ENCODE measurements at regions not wholly inside any gene's neighbourhood (a gene's known extent, or its start where the extent isn't known, plus 50 kb on each side); places are given as distances from the start of the nearest gene placed in this dataset.
A peak's percentile ranks its signal among the peaks of the same experiment; 100 is the strongest.

DNA sequence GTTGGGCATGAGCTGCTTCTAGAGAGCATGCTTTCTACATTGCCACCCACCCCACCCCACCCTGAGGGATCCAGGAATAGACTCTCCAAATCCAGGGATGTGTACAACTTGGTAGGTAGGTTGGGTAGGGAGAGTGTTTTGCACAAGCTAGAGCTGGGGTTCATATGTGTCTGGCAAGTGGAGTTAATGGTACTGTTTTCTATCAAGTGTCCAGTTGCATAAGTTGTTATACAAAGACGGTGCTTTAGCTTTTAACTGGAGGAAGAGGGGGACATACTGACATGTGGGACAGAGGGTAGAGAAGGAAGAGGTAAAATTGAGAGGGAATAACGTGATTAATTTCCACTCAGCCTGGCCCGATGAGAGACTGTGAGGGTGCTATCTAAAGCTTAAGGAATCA lies 51.0 kb upstream of the TNC start:
- no peak for DNase-seq (ENCODE audit: low spot score)

DNA sequence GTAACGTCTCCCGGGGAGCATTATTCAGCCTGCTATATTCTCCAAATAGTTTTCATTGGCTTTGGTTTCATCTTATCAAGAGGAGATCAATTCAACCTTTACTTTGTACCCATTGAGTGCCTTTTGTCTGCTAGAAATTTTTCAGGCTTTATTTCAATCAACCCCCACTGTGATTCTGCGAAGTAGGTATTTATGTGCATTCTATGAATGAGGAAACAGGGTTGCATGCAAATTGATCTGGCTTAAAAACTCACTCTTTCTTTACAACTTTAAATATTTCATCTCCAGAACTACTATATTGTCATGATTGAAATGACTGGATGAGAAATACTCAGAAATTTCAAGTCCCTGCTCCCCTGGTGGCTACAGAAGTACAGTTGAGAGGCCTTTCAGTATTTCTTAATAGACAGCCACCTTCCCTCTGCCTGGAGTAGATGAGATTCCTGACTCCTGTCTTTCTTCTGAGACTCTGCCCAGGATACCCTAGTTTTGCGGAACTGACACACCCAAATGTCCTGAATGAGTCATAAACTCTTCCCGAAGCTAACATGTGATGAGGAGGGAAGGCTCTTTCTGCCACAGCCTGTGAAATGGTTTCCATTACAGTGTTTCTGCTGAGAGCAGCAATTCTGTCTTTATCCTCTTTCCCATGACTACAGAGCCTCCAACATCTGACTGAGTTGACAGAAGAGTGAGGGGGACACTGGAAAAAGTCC lies 52.6 kb upstream of the TNC start:
- DNase-seq (ENCODE audit: low spot score) = no peak

DNA sequence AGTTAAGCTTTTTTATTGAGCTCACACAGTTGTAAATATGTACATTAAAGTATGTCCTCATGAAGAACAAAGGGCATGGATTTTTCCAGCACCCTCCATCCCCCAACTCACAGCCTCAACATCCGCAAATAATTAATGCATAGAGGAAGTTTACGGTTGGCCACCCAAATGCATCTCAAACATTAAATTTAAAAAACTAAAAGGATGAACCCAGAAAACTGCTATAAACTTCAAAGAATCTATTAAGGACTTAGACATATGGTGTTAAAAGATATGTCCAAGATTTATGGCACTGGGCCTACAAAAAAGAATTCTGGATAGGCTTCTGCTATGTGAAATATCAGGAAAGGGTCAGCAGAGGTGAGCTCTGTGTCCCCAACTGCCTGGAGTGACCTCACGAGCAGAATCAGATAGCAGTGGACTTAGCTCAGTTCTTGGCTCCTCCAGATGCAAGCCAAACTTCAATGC lies 54.0 kb upstream of the TNC start:
- DNase-seq (ENCODE audit: low spot score) = no peak

DNA sequence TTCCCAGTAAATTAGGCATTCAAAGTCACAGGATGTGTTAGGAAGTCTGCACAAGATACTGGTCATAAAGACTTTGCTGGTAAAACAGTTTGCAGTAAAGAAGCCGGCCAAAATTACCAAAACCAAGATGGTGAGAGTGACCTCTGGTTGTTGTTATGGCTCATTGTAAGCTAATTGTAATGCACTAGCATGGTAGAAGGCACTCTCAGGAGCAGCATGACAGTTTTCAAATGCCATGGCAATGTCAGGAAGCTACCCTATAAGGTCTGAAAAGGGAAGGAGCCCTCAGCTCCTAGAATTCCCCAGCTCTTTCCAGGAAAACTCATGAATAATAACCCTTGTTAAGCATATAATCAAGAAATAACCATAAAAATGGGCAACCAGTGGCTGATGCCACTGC lies 64.3 kb upstream of the TNC start:
- no peak for DNase-seq (ENCODE audit: low spot score)

DNA sequence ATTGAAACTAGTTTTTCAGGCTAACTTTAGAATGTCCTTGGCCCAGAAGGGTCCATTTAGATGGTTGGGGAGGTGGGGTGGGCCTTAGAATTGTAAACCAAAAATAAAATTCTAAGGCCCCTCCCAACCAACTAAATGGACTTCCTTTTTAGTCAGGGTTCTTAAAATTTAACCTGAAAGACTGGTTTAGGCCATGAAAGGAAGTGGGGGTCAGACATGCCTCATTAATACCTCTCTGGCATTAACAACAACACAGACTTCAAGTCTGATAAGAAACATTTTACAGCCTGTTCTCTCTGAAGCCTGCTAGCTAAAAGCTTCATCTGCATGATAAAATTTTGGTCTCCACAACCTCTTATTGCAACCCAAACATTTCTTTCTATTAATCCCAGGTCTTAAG lies 65.5 kb upstream of the TNC start:
- DNase-seq (ENCODE audit: low spot score) = no peak

DNA sequence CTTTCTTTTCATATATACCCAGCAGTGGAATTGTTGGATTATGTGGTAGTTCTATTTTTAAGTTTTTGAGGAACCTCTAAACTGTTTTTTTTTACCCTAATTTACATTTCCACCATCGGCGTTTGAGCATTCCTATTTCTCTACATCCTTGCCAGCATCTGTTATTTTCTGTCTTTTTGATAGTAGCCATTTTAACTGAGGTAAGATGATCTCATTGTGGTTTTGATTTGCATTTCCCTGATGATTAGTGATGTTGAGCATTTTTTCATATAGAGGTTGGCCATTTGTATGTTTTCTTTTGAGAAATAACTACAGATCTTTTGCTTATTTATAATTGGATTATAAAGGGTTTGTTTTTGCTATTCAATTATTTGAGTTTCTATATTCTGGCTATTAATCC lies 71.7 kb upstream of the TNC start:
- DNase-seq (ENCODE audit: low spot score) = no peak

DNA sequence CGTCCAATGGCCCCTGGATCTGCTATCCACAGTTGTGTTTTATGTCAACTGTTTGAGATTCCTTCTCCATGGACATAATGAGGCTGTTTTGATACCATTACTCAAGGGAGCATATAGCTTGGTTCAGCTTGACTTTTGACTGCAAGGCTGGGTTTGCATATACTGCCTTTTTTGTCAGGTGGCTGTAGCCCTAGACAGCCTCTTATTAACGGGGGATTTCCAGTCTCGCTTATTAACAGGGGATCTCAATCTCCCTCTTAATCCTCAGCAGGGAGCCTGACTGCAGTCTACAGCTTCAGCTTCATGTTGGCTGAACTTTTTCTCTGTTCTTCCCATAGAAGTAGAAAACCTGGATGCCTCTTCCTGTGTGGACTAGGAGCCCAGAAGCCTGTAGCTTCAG lies 73.7 kb upstream of the TNC start:
- DNase-seq (ENCODE audit: low spot score) = no peak

DNA sequence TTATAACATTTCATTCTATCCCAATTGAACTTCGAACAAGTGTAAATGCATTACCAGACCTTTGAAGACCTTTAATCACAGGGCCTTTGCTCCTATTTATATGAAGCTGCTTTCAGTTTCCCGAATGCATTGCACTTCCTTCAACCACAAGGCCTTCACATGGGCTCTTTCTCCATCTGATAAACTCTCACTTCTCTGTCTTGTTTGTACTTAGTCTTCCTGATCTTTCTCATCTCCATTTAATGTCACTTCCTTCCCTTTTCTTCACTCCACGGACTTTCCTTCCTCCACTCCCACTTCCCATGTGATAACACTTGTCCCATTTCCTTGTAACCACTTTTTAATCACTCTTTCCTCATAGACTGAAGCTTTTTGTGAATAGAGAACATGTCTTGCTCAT lies 74.3 kb upstream of the TNC start:
- no peak for DNase-seq (ENCODE audit: low spot score)

DNA sequence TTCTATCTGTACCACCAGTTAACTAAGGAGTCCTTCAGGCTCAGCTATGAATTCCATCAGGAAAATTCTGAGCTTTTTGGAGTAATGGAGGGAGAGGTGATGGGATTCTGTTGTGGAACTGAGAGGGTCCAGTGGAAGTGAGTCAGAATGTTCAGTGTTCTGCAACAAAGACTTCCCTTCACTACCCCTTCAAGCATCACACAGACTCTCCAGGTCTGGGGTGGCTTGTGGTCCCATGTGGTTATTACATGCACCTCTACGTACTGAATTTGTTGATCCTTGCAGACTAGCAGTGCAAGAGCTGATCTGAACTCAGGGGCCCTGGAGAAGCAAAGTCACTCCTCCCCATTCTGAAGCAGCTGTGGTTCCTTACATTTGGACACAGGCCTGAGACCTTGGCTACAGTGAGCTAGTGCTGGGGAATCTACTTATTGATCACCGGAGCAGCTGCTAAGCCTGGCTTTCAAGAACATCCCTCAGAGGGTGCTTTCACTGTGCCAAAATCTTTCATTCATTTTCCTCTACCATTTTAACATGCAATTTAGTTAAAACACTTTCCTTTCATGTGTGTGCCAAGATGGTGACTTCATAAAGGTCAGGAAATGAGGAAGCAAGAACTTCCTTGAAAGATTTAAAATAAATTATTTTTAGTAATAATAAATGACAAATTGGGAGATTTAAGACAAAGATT lies 75.0 kb upstream of the TNC start:
- DNase-seq (ENCODE audit: low spot score) = no peak

DNA sequence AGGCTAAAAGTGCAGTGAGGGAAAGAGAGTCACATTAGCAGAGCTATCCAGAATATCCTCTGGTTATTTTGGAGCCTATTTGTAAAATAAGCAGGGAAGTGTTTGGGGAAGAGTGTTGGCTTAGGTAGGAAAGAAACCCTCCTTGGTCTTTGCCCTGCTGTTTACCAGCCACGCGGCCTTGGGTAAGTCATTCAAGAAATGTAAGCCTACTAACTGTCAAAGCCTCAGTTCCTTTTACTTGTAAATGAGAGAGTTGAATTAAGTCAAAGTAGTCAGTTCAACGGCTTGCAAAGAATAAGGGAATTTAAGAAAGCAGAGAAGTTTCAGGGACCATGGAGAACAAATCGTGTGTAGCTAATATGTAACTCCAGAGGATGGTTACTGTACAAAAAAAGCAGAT lies 75.8 kb upstream of the TNC start:
- no peak for DNase-seq (ENCODE audit: low spot score)

DNA sequence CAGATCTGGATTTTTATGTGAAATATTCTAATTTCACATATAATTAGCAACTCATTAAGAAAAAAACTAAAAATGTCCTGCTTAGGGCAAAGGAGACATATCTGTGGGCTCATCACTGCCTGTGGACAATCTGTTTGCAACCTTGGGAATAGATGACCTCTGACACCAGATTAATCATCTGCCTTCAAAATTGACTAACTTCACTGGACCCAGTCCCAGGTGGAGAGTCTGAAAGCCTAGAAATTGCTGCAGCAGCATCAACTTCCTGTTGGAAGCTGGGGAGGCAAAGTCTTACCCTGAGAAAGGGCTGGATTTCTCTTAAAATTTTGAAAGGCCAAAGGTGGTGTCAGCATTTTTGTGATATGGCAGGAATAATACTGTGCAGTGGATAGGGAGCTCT lies 76.3 kb upstream of the TNC start:
- no peak for DNase-seq (ENCODE audit: low spot score)

DNA sequence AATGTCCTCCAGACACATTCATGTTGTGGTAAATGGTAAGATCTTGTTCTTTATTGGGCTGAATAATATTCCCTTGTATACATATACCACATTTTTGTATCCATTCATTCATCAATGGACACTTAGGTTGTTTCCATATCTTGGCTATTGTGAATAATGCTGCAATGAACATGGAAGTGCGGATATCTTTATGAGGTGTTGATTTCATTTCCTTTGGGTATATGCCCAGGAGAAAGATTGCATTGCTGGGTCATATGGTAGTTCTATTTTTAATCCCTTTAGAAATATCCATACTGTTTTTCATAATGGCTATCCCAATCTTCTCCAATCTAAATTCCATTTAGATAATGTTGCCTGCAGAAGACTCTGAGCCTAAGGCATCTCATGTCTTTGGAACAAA lies 78.0 kb upstream of the TNC start:
- no peak for DNase-seq (ENCODE audit: low spot score)

DNA sequence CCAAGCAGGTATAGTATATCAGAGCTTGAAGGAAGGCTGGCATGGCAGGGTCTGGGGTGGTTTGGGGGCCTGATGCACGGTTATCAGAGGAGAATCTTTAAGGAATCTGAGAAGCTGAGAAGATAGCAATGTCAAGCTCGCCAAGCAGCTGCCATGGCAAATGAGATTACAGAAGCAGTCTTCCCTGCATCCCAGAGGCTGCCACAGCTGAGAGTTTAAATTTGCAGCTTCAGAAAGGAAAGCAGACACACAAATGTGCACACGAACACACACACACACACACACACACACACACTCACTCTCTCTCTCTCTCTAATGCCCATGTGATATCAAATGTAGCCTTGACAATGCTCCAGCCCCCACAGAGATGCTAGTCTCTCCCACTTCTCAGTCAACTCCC lies 79.0 kb upstream of the TNC start:
- DNase-seq (ENCODE audit: low spot score) = no peak

DNA sequence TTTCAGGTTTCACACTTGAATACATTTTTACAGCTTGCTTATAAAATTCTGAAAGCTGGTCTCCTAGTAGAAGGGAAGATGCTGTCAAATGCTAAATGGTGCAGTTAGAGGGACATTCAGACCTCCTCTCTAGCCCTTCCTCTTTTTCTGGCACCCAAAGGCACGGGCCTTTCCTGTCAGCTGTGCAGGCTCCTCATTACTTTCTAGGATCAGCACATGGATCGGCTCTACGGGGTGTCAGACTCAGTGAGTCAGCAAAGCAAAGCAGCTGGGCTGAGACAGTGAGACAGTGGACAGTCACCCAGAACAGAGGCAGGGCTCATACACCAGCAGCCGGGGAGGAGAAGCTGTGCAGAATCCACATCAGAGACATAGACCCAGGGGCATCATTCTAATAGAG lies 80.0 kb upstream of the TNC start:
- DNase-seq (ENCODE audit: low spot score) = peak; percentile 31

DNA sequence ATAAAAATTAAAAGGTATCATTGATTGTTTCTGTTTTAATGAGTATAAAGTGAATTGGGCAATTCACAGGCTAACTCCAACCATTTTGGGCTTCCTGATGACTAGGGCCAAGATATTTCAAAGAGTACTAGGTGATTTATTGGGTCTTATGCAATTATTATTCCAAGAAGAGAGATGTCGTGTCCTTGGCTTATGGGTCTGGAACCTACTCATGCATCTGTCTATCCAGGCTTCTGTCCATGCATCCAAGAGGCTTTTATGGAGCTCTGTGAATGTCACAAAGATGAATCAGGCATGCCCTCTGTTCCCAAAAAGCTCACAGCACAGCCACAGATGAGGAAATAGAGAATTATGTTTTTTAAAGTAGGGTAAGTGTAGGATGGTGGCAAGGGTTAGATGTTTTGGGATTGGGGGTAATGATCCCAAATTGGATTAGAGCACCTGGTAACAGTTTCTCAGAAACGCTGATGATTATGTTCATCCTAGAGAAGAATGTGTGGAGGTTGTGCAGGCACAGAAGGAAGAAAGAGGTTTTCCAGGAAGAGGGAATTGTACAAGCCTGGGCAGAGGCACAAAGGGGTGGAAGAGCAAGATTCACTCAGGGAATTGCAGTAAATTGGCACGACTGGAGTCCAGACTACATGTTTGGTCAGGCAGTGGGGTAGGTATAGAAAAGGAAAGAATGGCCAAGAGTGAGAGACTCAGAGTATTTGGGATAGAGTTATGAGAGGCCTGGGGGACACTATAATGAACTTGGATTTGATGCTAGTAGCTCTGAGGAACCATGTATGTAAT lies 83.0 kb upstream of the TNC start:
- no peak for DNase-seq (ENCODE audit: low spot score)

DNA sequence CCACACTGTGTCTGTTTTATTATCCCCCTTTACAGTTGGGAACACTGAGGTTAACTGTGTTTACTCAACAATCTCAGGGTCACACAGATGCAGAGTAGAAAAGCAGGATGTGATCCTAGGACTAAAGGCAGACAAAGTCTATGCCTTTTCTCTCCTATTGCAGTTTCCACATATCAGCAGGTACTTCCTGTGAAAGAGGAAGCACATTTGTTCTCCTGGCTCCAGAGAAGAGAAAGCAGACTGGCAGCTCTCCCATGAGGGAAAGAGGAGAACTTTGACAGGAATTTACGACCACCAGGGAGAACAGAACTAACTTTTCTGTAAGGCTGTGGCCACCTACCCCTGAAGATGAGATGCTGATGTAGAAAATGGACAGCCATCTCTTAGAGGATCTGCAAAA lies 84.2 kb upstream of the TNC start:
- DNase-seq (ENCODE audit: low spot score) = no peak

DNA sequence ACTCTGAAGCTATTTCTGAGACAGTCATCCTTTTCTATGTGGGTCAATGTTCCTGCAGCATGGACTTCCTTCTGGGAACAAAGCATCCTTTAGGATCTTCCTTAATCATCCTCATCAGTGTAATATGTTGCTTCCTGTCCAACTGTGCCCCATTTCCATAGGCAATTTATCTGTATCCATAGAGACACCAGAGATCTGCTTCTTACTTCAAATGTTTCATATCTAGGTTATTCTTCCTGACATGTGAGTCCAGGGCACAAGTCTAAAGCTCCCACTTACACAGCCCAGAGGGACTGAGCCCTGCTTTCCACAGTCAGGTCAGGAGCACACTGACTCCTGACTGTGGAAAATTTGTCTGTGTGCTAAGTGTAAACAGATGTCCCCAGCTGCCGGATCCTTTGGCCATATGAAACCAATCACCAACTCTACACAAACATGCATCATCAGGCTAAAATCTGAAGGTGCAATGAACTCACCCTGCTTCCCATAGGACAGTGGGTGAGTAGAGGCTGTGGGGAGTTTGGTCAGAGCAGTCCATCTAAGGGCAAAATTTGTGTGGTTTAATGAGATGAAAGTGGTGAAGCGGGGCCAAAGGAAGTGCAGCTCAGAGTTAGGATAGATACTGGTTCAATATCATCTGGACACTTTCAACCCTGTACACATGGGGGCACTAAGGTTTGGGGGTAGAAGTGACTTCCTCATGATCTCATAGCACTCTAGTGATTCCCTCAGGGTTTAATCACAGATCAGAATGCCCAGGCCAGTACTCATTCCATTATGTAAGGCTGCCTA lies 85.2 kb upstream of the TNC start:
- DNase-seq (ENCODE audit: low spot score) = no peak

DNA sequence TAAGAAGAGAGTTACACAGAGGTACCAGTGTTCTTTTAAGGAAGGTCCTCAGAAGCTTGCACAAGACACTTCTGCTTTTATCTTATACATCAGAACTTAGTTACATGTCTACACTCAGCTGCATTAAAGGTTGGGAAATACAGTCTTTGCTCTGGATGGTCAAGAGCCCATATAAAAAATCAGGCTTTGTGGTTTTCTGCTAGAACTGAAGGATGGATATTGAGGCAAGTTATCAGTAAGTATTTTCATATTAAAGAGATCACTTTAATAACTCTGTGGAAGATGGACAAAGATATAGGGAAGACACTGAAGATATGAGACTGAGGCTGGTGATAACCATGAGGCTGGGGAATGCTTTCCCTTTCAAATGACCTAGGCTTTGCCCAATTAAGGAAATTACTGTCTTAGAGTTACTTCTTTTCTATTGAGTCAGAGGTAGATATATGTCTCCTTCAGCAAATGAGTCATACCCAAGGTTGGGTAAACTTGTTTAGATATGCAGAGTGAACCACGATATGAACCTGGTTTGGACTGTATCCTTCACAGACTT lies 87.0 kb upstream of the TNC start:
- DNase-seq (ENCODE audit: low spot score) = no peak

DNA sequence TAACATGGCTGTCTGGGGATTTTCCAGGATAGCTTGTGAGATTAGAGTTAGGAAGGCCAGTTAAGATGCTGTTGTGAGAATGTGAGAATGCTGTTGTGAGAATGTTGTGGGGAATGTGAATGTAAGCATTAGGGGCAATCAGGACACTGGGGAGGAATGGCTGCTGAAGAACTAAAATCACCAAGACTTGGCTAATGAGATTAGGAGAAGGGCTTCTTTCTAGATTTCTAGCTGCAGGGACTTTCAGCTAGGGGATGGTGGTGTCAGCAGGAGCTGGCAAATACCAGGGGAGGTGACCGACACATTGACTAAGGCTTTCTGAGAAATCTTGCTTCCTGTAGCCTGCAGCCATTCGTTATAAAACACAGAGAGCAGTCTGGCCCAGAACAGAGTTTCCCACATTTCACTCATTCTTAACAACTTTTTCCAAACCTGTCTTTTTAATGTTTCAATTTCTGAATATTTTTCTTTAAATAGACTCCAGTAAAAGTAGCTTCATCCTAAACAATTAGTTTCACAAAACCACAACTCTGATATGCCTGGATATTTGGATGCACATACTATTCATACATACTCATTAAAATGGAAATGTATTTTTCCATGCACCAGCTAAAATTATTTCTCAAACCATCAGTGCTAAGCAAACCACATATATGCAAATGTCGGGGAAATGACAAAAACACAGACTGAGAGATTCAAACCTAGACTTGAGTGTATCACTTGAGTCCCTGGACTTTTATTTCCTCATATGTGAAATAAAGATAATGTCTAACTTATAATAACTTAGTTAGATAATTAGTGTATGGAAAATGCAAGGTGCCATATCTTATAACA lies 89.3 kb upstream of the TNC start:
- no peak for DNase-seq (ENCODE audit: low spot score)

DNA sequence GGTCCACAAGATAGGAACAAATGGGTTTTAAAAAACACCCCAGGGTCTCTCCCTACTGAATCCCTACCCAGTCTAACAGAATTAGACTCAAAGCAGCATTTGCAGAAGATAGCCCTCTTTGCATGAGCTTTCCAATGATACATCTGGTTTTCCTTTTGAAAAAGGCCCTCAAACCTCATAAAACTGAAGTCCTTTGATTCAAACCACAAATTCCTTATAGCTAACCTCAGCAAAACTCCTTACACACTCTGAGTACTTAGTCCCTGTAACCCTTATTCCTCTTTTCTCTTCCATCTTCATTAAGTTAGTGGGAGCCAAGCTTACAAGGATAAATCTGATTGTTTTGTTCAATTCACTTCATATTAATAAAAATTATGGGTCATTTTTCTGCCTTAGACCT lies 90.5 kb upstream of the TNC start:
- no peak for DNase-seq (ENCODE audit: low spot score)

Data from iPS-NIHi11 (cell line).